Mesendoderm (in vitro differentiated cells): ENCODE measurements at regions not wholly inside any gene's neighbourhood (a gene's known extent, or its start where the extent isn't known, plus 50 kb on each side); places are given as distances from the start of the nearest gene placed in this dataset.
"Not testable (repeated sequence)": the region's sequence is repeated elsewhere in the genome, so short reads cannot be mapped to it uniquely, and the experiment has no call there.

ENCODE experiments used
- DNase-seq: peaks from one replicate; pipeline ENCODE4 v3.0.0; 2013
- H2AK5ac ChIP-seq: 2 replicates; pipeline ENCODE4 v1.6.1; 2013; ENCODE audit warnings: low read length, inconsistent platforms
- H2BK120ac ChIP-seq: 2 replicates; pipeline ENCODE4 v1.6.1; 2013; ENCODE audit warnings: low read depth, mild to moderate bottlenecking, low read length, moderate library complexity, mixed read lengths
- H2BK15ac ChIP-seq: replicated peaks from 2 replicates; pipeline ENCODE4 v1.6.1; 2013; ENCODE audit warnings: low read depth, mild to moderate bottlenecking, moderate library complexity
- H2BK5ac ChIP-seq: 2 replicates; pipeline ENCODE4 v1.6.1; 2013; ENCODE audit warnings: low read length, inconsistent platforms
- H3K18ac ChIP-seq: 2 replicates; pipeline ENCODE4 v1.6.1; 2013; ENCODE audit warnings: mild to moderate bottlenecking, low read length, mixed read lengths
- H3K23ac ChIP-seq: one replicate; pipeline ENCODE4 v1.6.1; 2013; ENCODE audit warnings: low read length
- H3K27ac ChIP-seq: 2 replicates; pipeline ENCODE4 v1.5.1; 2013; ENCODE audit warnings: low read depth, mild to moderate bottlenecking, inconsistent platforms, low read length, moderate library complexity
- H3K27me3 ChIP-seq: 2 replicates; pipeline ENCODE4 v1.6.1; 2013; ENCODE audit warnings: low read length, control low read depth, mild to moderate bottlenecking, inconsistent platforms; ENCODE audit not compliant: insufficient read depth, poor library complexity
- H3K36me3 ChIP-seq: 2 replicates; pipeline ENCODE4 v1.6.1; 2013; ENCODE audit warnings: low read length, inconsistent platforms; ENCODE audit not compliant: control insufficient read depth, insufficient read depth
- H3K4ac ChIP-seq: one replicate; pipeline ENCODE4 v1.6.1; 2013; ENCODE audit warnings: low read depth, mild to moderate bottlenecking, low read length, moderate library complexity
- H3K4me1 ChIP-seq: 2 replicates; pipeline ENCODE4 v1.6.1; 2013; ENCODE audit warnings: low read depth, low read length, inconsistent platforms; ENCODE audit not compliant: control insufficient read depth
- H3K4me2 ChIP-seq: 2 replicates; pipeline ENCODE4 v1.6.1; 2013; ENCODE audit warnings: low read length
- H3K4me3 ChIP-seq: 2 replicates; pipeline ENCODE4 v1.5.1; 2013; ENCODE audit warnings: mild to moderate bottlenecking, low read length
- H3K56ac ChIP-seq: one replicate; pipeline ENCODE4 v1.6.1; 2013; ENCODE audit warnings: low read length
- H3K79me1 ChIP-seq: 2 replicates; pipeline ENCODE4 v1.6.1; 2013; ENCODE audit warnings: low read length, inconsistent platforms
- H3K79me2 ChIP-seq: 2 replicates; pipeline ENCODE4 v1.6.1; 2013; ENCODE audit warnings: mild to moderate bottlenecking, low read length; ENCODE audit not compliant: control insufficient read depth, insufficient read depth
- H3K9ac ChIP-seq: 2 replicates; pipeline ENCODE4 v1.6.1; 2013; ENCODE audit warnings: low read length, inconsistent platforms
- H4K5ac ChIP-seq: one replicate; pipeline ENCODE4 v1.6.1; 2013; ENCODE audit warnings: low read length
- H4K8ac ChIP-seq: one replicate; pipeline ENCODE4 v1.6.1; 2013; ENCODE audit warnings: low read depth, mild to moderate bottlenecking, control low read depth, low read length, moderate library complexity
- WGBS: extraction: QIAGEN DNeasy Blood & Tissue Kit; methylation state at CpG from one replicate; pipeline ENCODE4 v1.1.7; 2013; ENCODE audit warnings: low lambda C conversion rate, missing lambda C conversion rate; ENCODE audit not compliant: insufficient coverage; ENCODE audit errors: extremely low coverage; 5-methylcytosine and 5-hydroxymethylcytosine counted together

DNA sequence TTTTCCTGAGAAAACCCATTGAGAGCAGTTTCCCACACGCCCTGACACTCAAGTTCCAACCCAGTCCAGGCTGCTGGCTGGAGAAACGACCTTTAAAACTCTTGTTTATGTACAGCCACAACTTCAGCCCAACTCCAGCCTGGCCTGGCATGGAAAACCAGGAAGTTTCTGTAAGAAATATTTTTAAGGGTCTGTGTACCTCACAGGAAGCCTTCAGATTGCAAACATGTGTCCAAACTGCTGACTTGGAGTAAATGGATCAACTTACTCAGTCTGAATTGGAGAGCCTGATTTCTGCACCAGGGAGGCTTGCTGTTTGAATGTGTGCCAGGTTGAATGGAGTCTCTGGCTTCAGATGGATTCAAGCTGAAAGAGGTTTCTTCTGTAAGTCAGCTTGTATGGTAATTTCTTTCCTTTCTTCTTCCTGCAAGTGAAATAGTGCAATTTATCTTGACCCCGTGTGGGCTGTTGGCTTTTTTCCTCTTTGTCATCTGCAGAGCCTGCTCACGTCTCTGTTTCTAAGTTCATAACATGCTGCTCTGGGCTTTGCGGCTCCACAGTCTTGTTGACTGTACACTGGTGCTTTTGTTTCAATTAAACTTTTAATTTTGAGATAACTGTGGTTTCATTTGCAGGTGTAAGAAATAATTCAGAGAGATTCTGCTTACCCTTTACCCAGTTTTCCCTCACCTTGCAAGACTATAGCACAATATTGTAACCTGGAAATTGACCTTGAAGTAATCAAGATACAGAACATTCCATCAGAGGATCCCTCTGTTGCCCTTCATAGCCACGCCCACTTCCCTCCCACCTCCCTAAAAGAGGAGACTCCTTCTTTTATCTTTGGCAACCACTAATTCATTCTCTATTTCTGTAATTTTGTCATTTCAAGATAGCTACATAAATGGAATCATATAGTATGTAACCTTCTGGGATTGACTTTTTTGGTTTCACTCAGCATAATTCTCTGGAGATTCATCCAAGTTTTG lies 109.7 kb upstream of the PRMT8 start:
- Histone ChIP-seq H3K36me3 (no peaks in the 10 kb centered on the region), H3K18ac (no peak overlapping the region), H3K27ac (no peak overlapping the region), H3K23ac (no peak overlapping the region), H3K79me2 (no peaks in the 10 kb centered on the region), H3K4me1 (no peaks in the 10 kb centered on the region), H3K9ac (no peak overlapping the region), H2BK15ac (no peak overlapping the region), H2AK5ac (no peak overlapping the region), H3K4me2 (no peak overlapping the region), H3K27me3 (no peaks in the 10 kb centered on the region), H3K56ac (no peak overlapping the region), H2BK5ac (no peak overlapping the region), H4K8ac (no peak overlapping the region), H3K4ac (no peak overlapping the region), H3K4me3 (no peak overlapping the region), H2BK120ac (no peak overlapping the region), H4K5ac (no peak overlapping the region), H3K79me1 (no peaks in the 10 kb centered on the region)
- DNase-seq, result no peak
- no CpG with 5 or more reads among the region's 6 CpGs for WGBS

- H2BK120ac ChIP-seq, result no peak overlapping the region
- no peak overlapping the region for H3K18ac ChIP-seq
- H3K9ac ChIP-seq, result no peak overlapping the region
- H3K4me2 ChIP-seq, result no peak overlapping the region
- H4K8ac ChIP-seq, result no peak overlapping the region
- no peak overlapping the region for H3K56ac ChIP-seq
- no peak overlapping the region for H2BK15ac ChIP-seq
- H3K4me3 ChIP-seq, result no peak overlapping the region
- H3K79me1 ChIP-seq, result no peaks in the 10 kb centered on the region
- H3K27me3 ChIP-seq, result no peaks in the 10 kb centered on the region
- no peaks in the 10 kb centered on the region for H3K36me3 ChIP-seq
- no peak overlapping the region for H2AK5ac ChIP-seq
- no peak overlapping the region for H2BK5ac ChIP-seq
- DNase-seq, result no peak
- no peak overlapping the region for H4K5ac ChIP-seq
- no peak overlapping the region for H3K4ac ChIP-seq
- H3K23ac ChIP-seq, result no peak overlapping the region
- WGBS, result no CpG with 5 or more reads among the region's 4 CpGs
- no peaks in the 10 kb centered on the region for H3K79me2 ChIP-seq
- no peak overlapping the region for H3K27ac ChIP-seq
- H3K4me1 ChIP-seq, result no peaks in the 10 kb centered on the region
Measured at GRCh38 chr12:3389986-3390385, 101.0 kb upstream of the PRMT8 start.

DNA sequence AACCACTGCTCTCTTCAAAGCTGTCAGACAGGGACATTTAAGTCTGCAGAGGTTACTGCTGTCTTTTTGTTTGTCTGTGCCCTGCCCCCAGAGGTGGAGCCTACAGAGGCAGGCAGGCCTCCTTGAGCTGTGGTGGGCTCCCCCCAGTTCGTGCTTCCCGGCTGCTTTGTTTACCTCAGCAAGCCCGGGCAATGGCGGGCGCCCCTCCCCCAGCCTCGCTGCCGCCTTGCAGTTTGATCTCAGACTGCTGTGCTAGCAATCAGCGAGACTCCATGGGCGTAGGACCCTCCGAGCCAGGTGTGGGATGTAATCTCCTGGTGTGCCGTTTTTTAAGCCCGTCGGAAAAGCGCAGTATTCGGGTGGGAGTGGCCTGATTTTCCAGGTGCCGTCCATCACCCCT lies 93.4 kb upstream of the PRMT8 start:
- DNase-seq, H3K23ac ChIP-seq, H3K79me1 ChIP-seq, H2BK120ac ChIP-seq, H3K4me3 ChIP-seq, H3K36me3 ChIP-seq, H3K4me2 ChIP-seq, H2BK5ac ChIP-seq, H2AK5ac ChIP-seq, H4K8ac ChIP-seq, H3K4me1 ChIP-seq, H3K79me2 ChIP-seq, H3K27me3 ChIP-seq, H4K5ac ChIP-seq, H2BK15ac ChIP-seq, H3K18ac ChIP-seq, H3K9ac ChIP-seq, H3K4ac ChIP-seq, H3K27ac ChIP-seq: not testable (repeated sequence)
- H3K56ac ChIP-seq, result peak overlapping the region; percentile 56
- no CpG with 5 or more reads among the region's 16 CpGs for WGBS

GRCh38 chr12:3398196-3398789 lies 92.7 kb upstream of the PRMT8 start:
- Histone ChIP-seq H3K79me2 (no peaks in the 10 kb centered on the region), H3K4ac (no peak overlapping the region), H3K36me3 (no peaks in the 10 kb centered on the region), H2BK15ac (no peak overlapping the region), H3K56ac (no peak overlapping the region), H3K4me1 (no peaks in the 10 kb centered on the region), H3K9ac (no peak overlapping the region), H3K4me2 (no peak overlapping the region), H2AK5ac (no peak overlapping the region), H4K8ac (no peak overlapping the region), H3K27ac (no peak overlapping the region), H3K18ac (no peak overlapping the region), H3K23ac (no peak overlapping the region), H3K4me3 (peak overlapping the region; percentile 8), H2BK5ac (no peak overlapping the region), H2BK120ac (no peak overlapping the region), H3K27me3 (no peaks in the 10 kb centered on the region), H3K79me1 (no peaks in the 10 kb centered on the region), H4K5ac (no peak overlapping the region)
- WGBS, result no CpG with 5 or more reads among the region's 6 CpGs
- DNase-seq, result no peak

DNA sequence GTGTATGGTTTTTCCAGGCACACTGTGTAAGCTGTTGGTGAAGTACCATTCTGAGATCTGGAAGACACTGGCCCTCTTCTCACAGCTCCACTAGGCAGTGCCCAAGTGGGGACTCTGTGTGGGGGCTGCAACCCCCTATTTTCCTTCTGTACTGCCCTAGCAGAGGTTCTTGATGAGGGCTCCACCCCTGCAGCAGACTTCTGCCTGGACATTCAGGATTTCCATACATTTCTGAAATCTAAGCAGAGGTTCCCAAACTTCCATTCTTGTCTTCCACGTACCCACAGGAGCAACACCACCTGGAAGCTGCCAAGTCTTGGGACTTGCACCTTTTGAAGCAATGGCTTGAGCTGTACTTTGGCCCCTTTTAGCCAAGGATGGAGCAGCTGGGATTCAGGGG lies 85.2 kb upstream of the PRMT8 start:
- H2BK5ac ChIP-seq, result no peak overlapping the region
- H2AK5ac ChIP-seq, result no peak overlapping the region
- H3K4me3 ChIP-seq, result no peak overlapping the region
- no peak overlapping the region for H2BK120ac ChIP-seq
- H3K18ac ChIP-seq, result no peak overlapping the region
- H3K23ac ChIP-seq, result no peak overlapping the region
- no peaks in the 10 kb centered on the region for H3K36me3 ChIP-seq
- WGBS, result no CpG with 5 or more reads among the region's 1 CpG
- no peak overlapping the region for H3K4me2 ChIP-seq
- no peaks in the 10 kb centered on the region for H3K79me2 ChIP-seq
- H3K4ac ChIP-seq, result no peak overlapping the region
- no peak overlapping the region for H3K9ac ChIP-seq
- H4K8ac ChIP-seq, result no peak overlapping the region
- no peak overlapping the region for H3K27ac ChIP-seq
- no peak overlapping the region for H2BK15ac ChIP-seq
- H3K79me1 ChIP-seq, result no peaks in the 10 kb centered on the region
- H3K4me1 ChIP-seq, result no peaks in the 10 kb centered on the region
- H3K27me3 ChIP-seq, result no peaks in the 10 kb centered on the region
- DNase-seq, result no peak
- H4K5ac ChIP-seq, result no peak overlapping the region
- no peak overlapping the region for H3K56ac ChIP-seq
